HK-2 (cell line): ENCODE measurements at regions not wholly inside any gene's neighbourhood (a gene's known extent, or its start where the extent isn't known, plus 50 kb on each side); places are given as distances from the start of the nearest gene placed in this dataset.
"Not testable (repeated sequence)": the region's sequence is repeated elsewhere in the genome, so short reads cannot be mapped to it uniquely, and the experiment has no call there.

ENCODE experiments used
- DNase-seq: peaks from one replicate; pipeline ENCODE4 v3.0.0-alpha.2; 2018; ENCODE audit not compliant: unreplicated experiment

- DNase-seq, result no peak
These were observed 721.9 kb downstream of the BRINP1 start for GRCh38 chr9:118647331-118647730.

- no peak for DNase-seq
These were observed 718.8 kb downstream of the BRINP1 start for GRCh38 chr9:118650417-118650816.

- no peak for DNase-seq
These were observed 717.7 kb downstream of the BRINP1 start for GRCh38 chr9:118651511-118651910.

GRCh38 chr9:118652258-118652657 is 717.0 kb downstream of the BRINP1 start:
- DNase-seq, result no peak

GRCh38 chr9:118652912-118653311 is 716.3 kb downstream of the BRINP1 start:
- DNase-seq, result no peak

- DNase-seq, result no peak
These were observed 710.2 kb downstream of the BRINP1 start for GRCh38 chr9:118659011-118659410.

GRCh38 chr9:118665226-118665919 is 703.9 kb downstream of the BRINP1 start:
- no peak for DNase-seq

- no peak for DNase-seq
These were observed 699.0 kb downstream of the BRINP1 start for GRCh38 chr9:118670011-118670953.

GRCh38 chr9:118674942-118675341 is 694.3 kb downstream of the BRINP1 start:
- DNase-seq, result no peak

GRCh38 chr9:118677936-118678653 is 691.1 kb downstream of the BRINP1 start:
- not testable (repeated sequence) for DNase-seq

GRCh38 chr9:118686959-118687358 is 682.3 kb downstream of the BRINP1 start:
- DNase-seq, result no peak

GRCh38 chr9:118689280-118689679 is 680.0 kb downstream of the BRINP1 start:
- no peak for DNase-seq

GRCh38 chr9:118692613-118693012 is 676.6 kb downstream of the BRINP1 start:
- no peak for DNase-seq

- DNase-seq, result no peak
These were observed 675.6 kb downstream of the BRINP1 start for GRCh38 chr9:118693645-118694044.

- DNase-seq, result not testable (repeated sequence)
These were observed 674.0 kb downstream of the BRINP1 start for GRCh38 chr9:118695249-118695648.

- DNase-seq, result no peak
These were observed 667.2 kb downstream of the BRINP1 start for GRCh38 chr9:118701985-118702384.

- no peak for DNase-seq
These were observed 657.4 kb downstream of the BRINP1 start for GRCh38 chr9:118711843-118712242.

- no peak for DNase-seq
These were observed 648.0 kb downstream of the BRINP1 start for GRCh38 chr9:118721276-118721675.

- no peak for DNase-seq
These were observed 647.3 kb downstream of the BRINP1 start for GRCh38 chr9:118721923-118722322.

- no peak for DNase-seq
These were observed 639.3 kb downstream of the BRINP1 start for GRCh38 chr9:118729981-118730380.

GRCh38 chr9:118732998-118733397 is 636.2 kb downstream of the BRINP1 start:
- no peak for DNase-seq

GRCh38 chr9:118734696-118735095 is 634.5 kb downstream of the BRINP1 start:
- no peak for DNase-seq
